Stimulated activated CD8-positive, alpha-beta memory T cell treated with anti-CD3 and anti-CD28 coated beads, Interleukin-15, amount 100 ng/mL, for 24 hours (primary cell): ENCODE measurements at regions not wholly inside any gene's neighbourhood (a gene's known extent, or its start where the extent isn't known, plus 50 kb on each side); places are given as distances from the start of the nearest gene placed in this dataset.

Experiments
- DNase-seq: peaks from one replicate; pipeline ENCODE4 v3.0.0-alpha.2; 2020; ENCODE audit warnings: low read depth

GRCh38 chr18:51952844-51953243 lies 387.2 kb upstream of the DCC start:
- no peak for DNase-seq

- DNase-seq = no peak
Measured at GRCh38 chr18:51953521-51953920, 386.5 kb upstream of the DCC start.

GRCh38 chr18:51955136-51955535 lies 384.9 kb upstream of the DCC start:
- no peak for DNase-seq

GRCh38 chr18:51957001-51957400 lies 383.0 kb upstream of the DCC start:
- no peak for DNase-seq

- no peak for DNase-seq
Measured at GRCh38 chr18:51980101-51980500, 359.9 kb upstream of the DCC start.

- DNase-seq = no peak
Measured at GRCh38 chr18:51988277-51988676, 351.7 kb upstream of the DCC start.

GRCh38 chr18:51997129-51997528 lies 342.9 kb upstream of the DCC start:
- no peak for DNase-seq

- no peak for DNase-seq
Measured at GRCh38 chr18:51998066-51998465, 341.9 kb upstream of the DCC start.

GRCh38 chr18:51998711-51999110 lies 341.3 kb upstream of the DCC start:
- DNase-seq = no peak

- DNase-seq = no peak
Measured at GRCh38 chr18:51999351-51999750, 340.6 kb upstream of the DCC start.

GRCh38 chr18:52000435-52000834 lies 339.6 kb upstream of the DCC start:
- DNase-seq = no peak

- DNase-seq = no peak
Measured at GRCh38 chr18:52001106-52001505, 338.9 kb upstream of the DCC start.

- DNase-seq = no peak
Measured at GRCh38 chr18:52002600-52002999, 337.4 kb upstream of the DCC start.

- no peak for DNase-seq
Measured at GRCh38 chr18:52007105-52007504, 332.9 kb upstream of the DCC start.

GRCh38 chr18:52008330-52008729 lies 331.7 kb upstream of the DCC start:
- DNase-seq = no peak

- no peak for DNase-seq
Measured at GRCh38 chr18:52008736-52009135, 331.3 kb upstream of the DCC start.

GRCh38 chr18:52009958-52010357 lies 330.0 kb upstream of the DCC start:
- DNase-seq = no peak

- no peak for DNase-seq
Measured at GRCh38 chr18:52045946-52046675, 293.9 kb upstream of the DCC start.

GRCh38 chr18:52046842-52047241 lies 293.2 kb upstream of the DCC start:
- DNase-seq = no peak

GRCh38 chr18:52054324-52054723 lies 285.7 kb upstream of the DCC start:
- no peak for DNase-seq

- no peak for DNase-seq
Measured at GRCh38 chr18:52060607-52061304, 279.2 kb upstream of the DCC start.

- DNase-seq = no peak
Measured at GRCh38 chr18:52063923-52064322, 276.1 kb upstream of the DCC start.

- DNase-seq = no peak
Measured at GRCh38 chr18:52069201-52069600, 270.8 kb upstream of the DCC start.

GRCh38 chr18:52070291-52070756 lies 269.7 kb upstream of the DCC start:
- no peak for DNase-seq
